ENCODE measurements at regions not wholly inside any gene's neighbourhood (a gene's known extent, or its start where the extent isn't known, plus 50 kb on each side); places are given as distances from the start of the nearest gene placed in this dataset.

GRCh38 chr6:22697306-22697705, 127.9 kb downstream of the HDGFL1 start:
- Histone ChIP-seq H2BK20ac (ENCODE audit: low read depth, low read length, poor library complexity, severe bottlenecking) (no peak overlapping the region), H3K79me2 (ENCODE audit: insufficient read depth, low read length) (no peaks in the 10 kb centered on the region), H3K27ac (ENCODE audit: insufficient read length, low read depth, low read length) (no peak overlapping the region), H2BK120ac (ENCODE audit: low read depth, low read length, poor library complexity, severe bottlenecking) (no peak overlapping the region), H2BK5ac (ENCODE audit: insufficient read length, low read length) (no peak overlapping the region), H3K4me1 (ENCODE audit: insufficient read depth, low read length) (0 out of 2 replicates have a peak, but pooled peaks cover 3% of the 10 kb centered on the region), H3K9me3 (ENCODE audit: control insufficient read depth, low read depth, low read length) (no peaks in the 10 kb centered on the region), H2AFZ (ENCODE audit: low read length) (no peak overlapping the region), H3K18ac (ENCODE audit: insufficient read length, low read depth, low read length) (no peak overlapping the region), H4K91ac (ENCODE audit: insufficient read length, low read depth, low read length) (no peak overlapping the region), H2BK15ac (ENCODE audit: low read depth, low read length) (no peak overlapping the region), H3K4me2 (ENCODE audit: insufficient read depth, insufficient read length, low read length) (no peak overlapping the region), H3K14ac (ENCODE audit: insufficient read depth, low read length) (no peak overlapping the region), H3K27me3 (ENCODE audit: insufficient read depth, low read length) (no peaks in the 10 kb centered on the region), H4K8ac (replicated peaks; ENCODE audit: insufficient read length, low read depth, low read length) (no peak overlapping the region), H3K56ac (ENCODE audit: insufficient read length, low read depth, low read length) (no peak overlapping the region), H3T11ph (ENCODE audit: low read length) (no peak overlapping the region), H3K9ac (ENCODE audit: extremely low read depth, insufficient read length, low read length) (no peak overlapping the region), H3K23me2 (ENCODE audit: insufficient read length, low read depth, low read length, poor library complexity, severe bottlenecking) (no peaks in the 10 kb centered on the region), H2BK12ac (ENCODE audit: insufficient read length, low read depth, low read length) (no peak overlapping the region), H3K4ac (ENCODE audit: low read depth, low read length) (no peak overlapping the region), H3K23ac (ENCODE audit: insufficient read length, low read depth, low read length) (no peak overlapping the region), H4K20me1 (ENCODE audit: control insufficient read depth, insufficient read depth, insufficient read length) (no peaks in the 10 kb centered on the region), H4K5ac (ENCODE audit: insufficient read length, low read depth, low read length) (no peak overlapping the region), H2AK5ac (ENCODE audit: insufficient read length, low read length) (no peak overlapping the region), H3K79me1 (ENCODE audit: insufficient read depth, low read depth, low read length, poor library complexity, severe bottlenecking) (no peaks in the 10 kb centered on the region)
- Mint-ChIP-seq H3K9me3 (no peaks in the 10 kb centered on the region; a peak in 1 of 5 replicates), H3K4me3 (no peak overlapping the region), H3K27ac (no peak overlapping the region), H3K27me3 (ENCODE audit: low read depth) (no peaks in the 10 kb centered on the region; the same call in 1 of the 2 replicates), H3K4me1 (peaks cover 8 to 10% of the 10 kb centered on the region in 2 experiments), H3K36me3 (ENCODE audit: insufficient read depth in 1 of 3, low read depth in 3 of 3) (no peaks in the 10 kb centered on the region)
- no peak for DNase-seq
- TF ChIP-seq, protein P1, sequence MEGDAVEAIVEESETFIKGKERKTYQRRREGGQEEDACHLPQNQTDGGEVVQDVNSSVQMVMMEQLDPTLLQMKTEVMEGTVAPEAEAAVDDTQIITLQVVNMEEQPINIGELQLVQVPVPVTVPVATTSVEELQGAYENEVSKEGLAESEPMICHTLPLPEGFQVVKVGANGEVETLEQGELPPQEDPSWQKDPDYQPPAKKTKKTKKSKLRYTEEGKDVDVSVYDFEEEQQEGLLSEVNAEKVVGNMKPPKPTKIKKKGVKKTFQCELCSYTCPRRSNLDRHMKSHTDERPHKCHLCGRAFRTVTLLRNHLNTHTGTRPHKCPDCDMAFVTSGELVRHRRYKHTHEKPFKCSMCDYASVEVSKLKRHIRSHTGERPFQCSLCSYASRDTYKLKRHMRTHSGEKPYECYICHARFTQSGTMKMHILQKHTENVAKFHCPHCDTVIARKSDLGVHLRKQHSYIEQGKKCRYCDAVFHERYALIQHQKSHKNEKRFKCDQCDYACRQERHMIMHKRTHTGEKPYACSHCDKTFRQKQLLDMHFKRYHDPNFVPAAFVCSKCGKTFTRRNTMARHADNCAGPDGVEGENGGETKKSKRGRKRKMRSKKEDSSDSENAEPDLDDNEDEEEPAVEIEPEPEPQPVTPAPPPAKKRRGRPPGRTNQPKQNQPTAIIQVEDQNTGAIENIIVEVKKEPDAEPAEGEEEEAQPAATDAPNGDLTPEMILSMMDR (conservative IDR thresholded peaks at IDR 0.05), result no peak
- WGBS (ENCODE audit: extremely low coverage, insufficient read length, low lambda C conversion rate), result no CpG with 5 or more reads among the region's 2 CpGs
